ENCODE measurements at regions not wholly inside any gene's neighbourhood (a gene's known extent, or its start where the extent isn't known, plus 50 kb on each side); places are given as distances from the start of the nearest gene placed in this dataset.
"Not testable (repeated sequence)": the region's sequence is repeated elsewhere in the genome, so short reads cannot be mapped to it uniquely, and the experiment has no call there.

DNA sequence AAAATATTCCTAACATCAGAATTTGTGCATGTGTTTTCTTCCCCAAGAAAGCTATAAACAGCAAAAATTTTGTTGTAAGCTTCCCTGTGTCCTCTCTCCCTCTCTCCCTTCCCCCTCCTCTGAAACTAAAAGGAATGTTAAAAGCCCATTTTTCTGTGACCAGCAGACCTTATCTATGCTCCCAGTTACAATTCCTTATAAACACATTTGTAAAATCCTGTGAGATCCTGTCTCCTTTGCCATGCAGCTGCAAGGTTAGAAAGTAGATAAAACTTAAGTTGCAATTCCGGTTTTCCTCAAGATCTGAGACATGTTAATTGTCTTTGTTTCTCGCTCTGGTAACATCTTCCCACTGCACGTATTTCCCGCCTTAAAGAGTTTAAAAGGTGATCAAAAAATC is 370.3 kb upstream of the TRPC7 start:
- TF ChIP-seq, protein P1, sequence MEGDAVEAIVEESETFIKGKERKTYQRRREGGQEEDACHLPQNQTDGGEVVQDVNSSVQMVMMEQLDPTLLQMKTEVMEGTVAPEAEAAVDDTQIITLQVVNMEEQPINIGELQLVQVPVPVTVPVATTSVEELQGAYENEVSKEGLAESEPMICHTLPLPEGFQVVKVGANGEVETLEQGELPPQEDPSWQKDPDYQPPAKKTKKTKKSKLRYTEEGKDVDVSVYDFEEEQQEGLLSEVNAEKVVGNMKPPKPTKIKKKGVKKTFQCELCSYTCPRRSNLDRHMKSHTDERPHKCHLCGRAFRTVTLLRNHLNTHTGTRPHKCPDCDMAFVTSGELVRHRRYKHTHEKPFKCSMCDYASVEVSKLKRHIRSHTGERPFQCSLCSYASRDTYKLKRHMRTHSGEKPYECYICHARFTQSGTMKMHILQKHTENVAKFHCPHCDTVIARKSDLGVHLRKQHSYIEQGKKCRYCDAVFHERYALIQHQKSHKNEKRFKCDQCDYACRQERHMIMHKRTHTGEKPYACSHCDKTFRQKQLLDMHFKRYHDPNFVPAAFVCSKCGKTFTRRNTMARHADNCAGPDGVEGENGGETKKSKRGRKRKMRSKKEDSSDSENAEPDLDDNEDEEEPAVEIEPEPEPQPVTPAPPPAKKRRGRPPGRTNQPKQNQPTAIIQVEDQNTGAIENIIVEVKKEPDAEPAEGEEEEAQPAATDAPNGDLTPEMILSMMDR (IDR thresholded peaks at IDR 0.05), result not testable (repeated sequence)
- not testable (repeated sequence) for TF ChIP-seq POLR2A (IDR thresholded peaks at IDR 0.05)
